Breast epithelium (tissue), 3 donors: ENCODE measurements at regions not wholly inside any gene's neighbourhood (a gene's known extent, or its start where the extent isn't known, plus 50 kb on each side); places are given as distances from the start of the nearest gene placed in this dataset.

Experiments used
- CTCF ChIP-seq, 3 donors: fragments of 450-650 bp; IDR thresholded peaks; one replicate each; pipeline ENCODE4 v1.5.1; 2016 to 2017; ENCODE audit warnings: antibody characterized with exemption in 3 of 3, mild to moderate bottlenecking in 3 of 3, moderate library complexity in 3 of 3
- POLR2A ChIP-seq: fragments of 450-650 bp; IDR thresholded peaks from one replicate; pipeline ENCODE4 v1.6.1; 2016; ENCODE audit warnings: antibody characterized with exemption, mild to moderate bottlenecking, moderate library complexity

- no peak for TF ChIP-seq CTCF (IDR thresholded peaks at IDR 0.05)
- TF ChIP-seq POLR2A, result no peak
Measured at GRCh38 chr5:78720997-78721396, 72.4 kb upstream of the LHFPL2 start.
